Mesothelial cell of epicardium (in vitro differentiated cells): ENCODE measurements at regions not wholly inside any gene's neighbourhood (a gene's known extent, or its start where the extent isn't known, plus 50 kb on each side); places are given as distances from the start of the nearest gene placed in this dataset.

Source experiments
- DNase-seq, 2 experiments: peaks; one replicate each; pipeline ENCODE4 v3.0.0; 2021; ENCODE audit warnings: low spot score in 2 of 2; ENCODE audit not compliant: unreplicated experiment in 2 of 2
- H3K27ac Mint-ChIP-seq: 2 replicates; pipeline ENCODE4 v1.8.0; 2021; ENCODE audit warnings: mixed read lengths
- H3K27me3 Mint-ChIP-seq: 2 replicates; pipeline ENCODE4 v1.8.0; 2021; ENCODE audit warnings: low read depth, mixed read lengths
- H3K36me3 Mint-ChIP-seq: 2 replicates; pipeline ENCODE4 v1.8.0; 2021; ENCODE audit warnings: mixed read lengths
- H3K4me1 Mint-ChIP-seq: 2 replicates; pipeline ENCODE4 v1.8.0; 2021; ENCODE audit warnings: mixed read lengths
- H3K4me3 Mint-ChIP-seq: 2 replicates; pipeline ENCODE4 v1.8.0; 2021; ENCODE audit warnings: mild to moderate bottlenecking, moderate library complexity, mixed read lengths
- H3K9me3 Mint-ChIP-seq: 2 replicates; pipeline ENCODE4 v1.8.0; 2021; ENCODE audit warnings: mixed read lengths
- CTCF ChIP-seq: fragments of 200-600 bp; sonication (generic); IDR thresholded peaks from one replicate; pipeline ENCODE4 v1.5.0; 2021; ENCODE audit warnings: antibody characterized with exemption; ENCODE audit not compliant: unreplicated experiment

GRCh38 chr3:24863215-24863614 is 368.6 kb upstream of the THRB start:
- H3K9me3 Mint-ChIP-seq = no peaks in the 10 kb centered on the region
- H3K27ac Mint-ChIP-seq = no peak overlapping the region
- peaks cover 2% of the 10 kb centered on the region for H3K4me1 Mint-ChIP-seq
- no peak for DNase-seq
- H3K27me3 Mint-ChIP-seq = no peaks in the 10 kb centered on the region
- no peak overlapping the region for H3K4me3 Mint-ChIP-seq
- H3K36me3 Mint-ChIP-seq = peaks cover 5% of the 10 kb centered on the region
- no peak for TF ChIP-seq CTCF

- Mint-ChIP-seq H3K27me3 (no peaks in the 10 kb centered on the region), H3K27ac (no peak overlapping the region), H3K4me3 (no peak overlapping the region), H3K9me3 (peaks cover 14% of the 10 kb centered on the region), H3K4me1 (peaks cover 1% of the 10 kb centered on the region), H3K36me3 (peaks cover 17% of the 10 kb centered on the region)
- DNase-seq = no peak
- no peak for TF ChIP-seq CTCF
These were observed 373.1 kb upstream of the THRB start for GRCh38 chr3:24867783-24868182.

- H3K4me1 Mint-ChIP-seq = peaks cover 29% of the 10 kb centered on the region
- H3K27me3 Mint-ChIP-seq = no peaks in the 10 kb centered on the region
- peaks cover 10% of the 10 kb centered on the region for H3K36me3 Mint-ChIP-seq
- no peak overlapping the region for H3K27ac Mint-ChIP-seq
- DNase-seq = no peak
- no peak overlapping the region for H3K4me3 Mint-ChIP-seq
- no peak for TF ChIP-seq CTCF
- H3K9me3 Mint-ChIP-seq = peaks cover 18% of the 10 kb centered on the region
These were observed 386.6 kb upstream of the THRB start for GRCh38 chr3:24881239-24881638.

- Mint-ChIP-seq H3K9me3 (peaks cover 4% of the 10 kb centered on the region), H3K4me1 (peaks cover 33% of the 10 kb centered on the region), H3K4me3 (no peak overlapping the region), H3K36me3 (no peaks in the 10 kb centered on the region), H3K27me3 (no peaks in the 10 kb centered on the region), H3K27ac (no peak overlapping the region)
- no peak for TF ChIP-seq CTCF
- DNase-seq = no peak
These were observed 391.9 kb upstream of the THRB start for GRCh38 chr3:24886501-24886900.

- TF ChIP-seq CTCF = no peak
- Mint-ChIP-seq H3K9me3 (peaks cover 3% of the 10 kb centered on the region), H3K27me3 (no peaks in the 10 kb centered on the region), H3K4me3 (no peak overlapping the region), H3K4me1 (peaks cover 34% of the 10 kb centered on the region), H3K36me3 (no peaks in the 10 kb centered on the region), H3K27ac (no peak overlapping the region)
- DNase-seq = no peak
These were observed 395.4 kb upstream of the THRB start for GRCh38 chr3:24890012-24890411.

- H3K27me3 Mint-ChIP-seq = no peaks in the 10 kb centered on the region
- peaks cover 31% of the 10 kb centered on the region for H3K4me1 Mint-ChIP-seq
- no peak for DNase-seq
- no peak for TF ChIP-seq CTCF
- H3K4me3 Mint-ChIP-seq = no peak overlapping the region
- H3K27ac Mint-ChIP-seq = peak overlapping the region; percentile 82
- H3K36me3 Mint-ChIP-seq = peaks cover 7% of the 10 kb centered on the region
- peaks cover 7% of the 10 kb centered on the region for H3K9me3 Mint-ChIP-seq
These were observed 404.7 kb upstream of the THRB start for GRCh38 chr3:24899373-24899772.
